ENCODE measurements at regions not wholly inside any gene's neighbourhood (a gene's known extent, or its start where the extent isn't known, plus 50 kb on each side); places are given as distances from the start of the nearest gene placed in this dataset.

GRCh38 chr7:118708741-118709140 is 484.2 kb downstream of the ANKRD7 start:
- Histone ChIP-seq H3K9me3 (no peaks in the 10 kb centered on the region), H3K4me3 (ENCODE audit: low read depth in 1 of 2, low read length in 1 of 2) (no peak overlapping the region), H3K27ac (no peak overlapping the region), H3K36me3 (no peaks in the 10 kb centered on the region), H3K27me3 (no peaks in the 10 kb centered on the region), H3K4me1 (ENCODE audit: control insufficient read depth in 1 of 2, insufficient read depth in 1 of 2, low read depth in 1 of 2, low read length in 1 of 2) (no peaks in the 10 kb centered on the region)
- TF ChIP-seq CTCF (IDR thresholded peaks at IDR 0.05): no peak

GRCh38 chr7:118711688-118712087 is 487.2 kb downstream of the ANKRD7 start:
- no peak for TF ChIP-seq CTCF (IDR thresholded peaks at IDR 0.05)
- no peaks in the 10 kb centered on the region for H3K4me1 ChIP-seq (ENCODE audit: control insufficient read depth in 1 of 2, insufficient read depth in 1 of 2, low read depth in 1 of 2, low read length in 1 of 2)
- H3K36me3 ChIP-seq: no peaks in the 10 kb centered on the region
- no peaks in the 10 kb centered on the region for H3K9me3 ChIP-seq
- H3K27ac ChIP-seq: no peak overlapping the region
- no peaks in the 10 kb centered on the region for H3K27me3 ChIP-seq
- H3K4me3 ChIP-seq (ENCODE audit: low read depth in 1 of 2, low read length in 1 of 2): no peak overlapping the region

- Histone ChIP-seq H3K4me1 (ENCODE audit: control insufficient read depth in 1 of 2, insufficient read depth in 1 of 2, low read depth in 1 of 2, low read length in 1 of 2) (no peaks in the 10 kb centered on the region), H3K4me3 (ENCODE audit: low read depth in 1 of 2, low read length in 1 of 2) (no peak overlapping the region), H3K27me3 (no peaks in the 10 kb centered on the region), H3K36me3 (no peaks in the 10 kb centered on the region), H3K27ac (no peak overlapping the region), H3K9me3 (no peaks in the 10 kb centered on the region)
- no peak for TF ChIP-seq CTCF (IDR thresholded peaks at IDR 0.05)
Measured at GRCh38 chr7:118713039-118713438, 488.5 kb downstream of the ANKRD7 start.

GRCh38 chr7:118720632-118721031 is 496.1 kb downstream of the ANKRD7 start:
- no peak overlapping the region for H3K4me3 ChIP-seq (ENCODE audit: low read depth in 1 of 2, low read length in 1 of 2)
- no peak overlapping the region for H3K27ac ChIP-seq
- TF ChIP-seq CTCF (IDR thresholded peaks at IDR 0.05): no peak
- H3K9me3 ChIP-seq: no peaks in the 10 kb centered on the region
- no peaks in the 10 kb centered on the region for H3K36me3 ChIP-seq
- no peaks in the 10 kb centered on the region for H3K4me1 ChIP-seq (ENCODE audit: control insufficient read depth in 1 of 2, insufficient read depth in 1 of 2, low read depth in 1 of 2, low read length in 1 of 2)
- H3K27me3 ChIP-seq: no peaks in the 10 kb centered on the region

GRCh38 chr7:118731854-118732253 is 507.4 kb downstream of the ANKRD7 start:
- TF ChIP-seq CTCF (IDR thresholded peaks at IDR 0.05): no peak
- Histone ChIP-seq H3K9me3 (no peaks in the 10 kb centered on the region), H3K27me3 (no peaks in the 10 kb centered on the region), H3K4me1 (ENCODE audit: control insufficient read depth in 1 of 2, insufficient read depth in 1 of 2, low read depth in 1 of 2, low read length in 1 of 2) (no peaks in the 10 kb centered on the region), H3K36me3 (no peaks in the 10 kb centered on the region), H3K4me3 (ENCODE audit: low read depth in 1 of 2, low read length in 1 of 2) (no peak overlapping the region), H3K27ac (no peak overlapping the region)

- Histone ChIP-seq H3K36me3 (no peaks in the 10 kb centered on the region), H3K27ac (no peak overlapping the region), H3K27me3 (no peaks in the 10 kb centered on the region), H3K4me1 (ENCODE audit: control insufficient read depth in 1 of 2, insufficient read depth in 1 of 2, low read depth in 1 of 2, low read length in 1 of 2) (no peaks in the 10 kb centered on the region), H3K4me3 (ENCODE audit: low read depth in 1 of 2, low read length in 1 of 2) (no peak overlapping the region), H3K9me3 (no peaks in the 10 kb centered on the region)
- TF ChIP-seq CTCF (IDR thresholded peaks at IDR 0.05): no peak
Measured at GRCh38 chr7:118734541-118734940, 510.0 kb downstream of the ANKRD7 start.

All from neutrophil (primary cell).